NCI-H510A (cell line): ENCODE measurements at regions not wholly inside any gene's neighbourhood (a gene's known extent, or its start where the extent isn't known, plus 50 kb on each side); places are given as distances from the start of the nearest gene placed in this dataset.

ENCODE experiments used
- DNase-seq: peaks from one replicate; lab custom pipeline; 2025; lab: John Stamatoyannopoulos, UW

DNA sequence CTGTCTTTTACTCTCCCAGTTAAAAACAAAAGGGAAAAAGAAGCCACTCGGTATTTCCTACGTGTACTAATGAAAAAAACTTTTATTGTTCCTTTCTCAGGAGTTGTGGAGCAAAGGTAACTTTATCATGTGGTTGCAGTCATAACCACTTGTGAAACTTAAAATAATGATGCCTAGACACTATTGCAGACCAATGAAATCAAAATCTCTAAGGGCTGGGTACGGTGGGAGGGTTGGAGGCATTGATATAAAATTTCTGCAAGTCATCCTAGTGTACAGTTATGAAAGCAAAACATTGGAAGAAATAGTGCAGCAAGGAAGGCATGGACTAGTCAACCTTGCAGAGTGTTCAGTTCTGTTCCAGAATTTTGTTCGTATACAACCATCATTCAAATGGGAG, 808.8 kb downstream of the TUSC7 start:
- DNase-seq = no peak

- no peak for DNase-seq
These were observed 810.2 kb downstream of the TUSC7 start for GRCh38 chr3:117519776-117520175.

DNA sequence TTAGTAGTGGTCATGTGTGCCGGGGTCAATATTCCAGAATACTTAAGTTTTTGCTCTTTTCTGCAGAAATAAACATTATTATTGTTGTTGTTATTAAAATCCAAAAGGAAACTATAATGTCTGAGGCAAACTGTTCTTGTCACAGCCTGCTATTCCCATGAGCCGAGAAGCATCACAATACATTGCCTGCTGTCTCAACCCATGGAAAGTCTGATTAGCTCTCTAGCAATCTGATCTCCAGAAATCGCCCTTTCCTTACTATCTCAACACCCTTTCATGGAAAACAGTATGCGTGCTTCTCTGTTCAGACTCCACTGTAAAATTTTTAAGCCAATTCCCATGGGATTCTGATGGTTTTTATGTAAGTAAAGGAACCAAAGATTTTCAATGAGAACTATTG, 811.0 kb downstream of the TUSC7 start:
- no peak for DNase-seq

DNA sequence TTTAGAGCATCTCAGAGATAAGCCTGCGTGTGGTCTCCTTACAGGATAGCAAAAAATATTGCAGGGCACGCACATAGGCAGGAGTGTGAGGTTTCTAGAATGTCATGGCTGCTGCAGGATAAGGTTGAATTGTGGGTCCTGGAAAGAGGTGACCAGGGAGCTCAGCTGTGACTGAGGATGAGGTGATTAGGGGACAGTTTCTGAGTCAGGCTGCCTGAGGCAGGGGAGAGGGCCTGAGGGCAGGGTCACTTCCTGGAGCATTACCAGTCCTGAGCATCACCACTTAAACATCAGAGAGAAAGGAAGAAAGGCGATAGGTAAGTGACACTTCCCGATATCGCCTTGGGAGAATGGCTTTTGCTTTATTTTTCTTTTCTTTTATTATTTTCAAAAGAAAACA, 813.8 kb downstream of the TUSC7 start:
- DNase-seq = no peak

DNA sequence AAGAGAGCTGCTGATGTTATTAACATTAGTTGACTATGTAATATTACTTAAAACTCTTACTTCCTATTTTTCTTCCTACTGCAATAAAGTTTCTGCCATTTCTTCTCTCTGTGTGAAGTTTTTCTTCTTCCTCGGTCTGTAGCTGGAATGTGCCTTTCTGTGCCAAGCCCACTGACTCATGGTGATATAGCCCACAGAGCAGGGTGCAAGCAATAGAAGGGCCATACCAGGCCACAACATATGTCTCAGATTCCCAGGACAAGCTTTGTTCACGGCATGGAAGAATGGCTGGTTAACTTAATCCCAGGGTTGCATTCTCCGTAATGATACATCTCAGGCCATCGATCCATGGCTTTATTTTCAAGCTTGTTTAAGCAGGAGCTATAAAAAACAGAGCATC, 815.3 kb downstream of the TUSC7 start:
- no peak for DNase-seq

GRCh38 chr3:117526470-117527079, 817.0 kb downstream of the TUSC7 start:
- DNase-seq = no peak

DNA sequence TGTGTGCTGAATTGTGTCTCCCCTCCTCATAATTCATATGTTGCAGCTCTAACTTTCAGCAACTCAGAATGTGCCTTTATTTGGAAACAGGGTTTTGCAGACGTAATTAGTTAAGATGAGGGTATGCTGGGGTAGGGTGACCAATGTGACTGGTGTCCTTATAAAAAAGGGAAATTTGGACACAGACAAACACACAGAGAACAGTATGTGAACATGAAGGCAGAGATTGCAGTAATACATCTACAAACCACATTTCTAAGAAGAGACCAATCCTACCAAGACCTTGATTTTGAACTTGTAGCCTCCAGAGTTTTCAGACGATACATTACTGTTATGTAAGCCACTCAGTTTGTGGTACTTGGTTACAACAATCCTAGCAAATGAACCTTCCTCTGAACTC, 817.8 kb downstream of the TUSC7 start:
- DNase-seq = no peak

DNA sequence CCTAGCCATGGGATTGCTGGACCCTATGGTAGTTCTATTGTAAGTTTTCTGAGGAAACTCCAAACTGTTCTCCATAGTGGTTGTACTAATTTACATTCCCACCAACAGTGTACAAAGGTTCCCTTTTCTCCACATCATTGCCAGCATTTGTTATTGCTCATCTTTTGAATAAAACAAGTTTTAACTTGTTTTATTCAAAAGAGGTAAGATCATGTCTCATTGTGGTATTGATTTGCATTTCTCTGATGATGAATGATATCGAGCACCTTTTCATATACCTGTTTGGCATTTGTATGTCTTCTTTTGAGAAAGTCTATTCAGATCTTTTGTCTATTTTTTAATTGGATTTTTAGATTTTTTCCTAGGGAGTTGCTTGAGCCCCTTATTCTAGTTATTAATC, 819.1 kb downstream of the TUSC7 start:
- DNase-seq = no peak

DNA sequence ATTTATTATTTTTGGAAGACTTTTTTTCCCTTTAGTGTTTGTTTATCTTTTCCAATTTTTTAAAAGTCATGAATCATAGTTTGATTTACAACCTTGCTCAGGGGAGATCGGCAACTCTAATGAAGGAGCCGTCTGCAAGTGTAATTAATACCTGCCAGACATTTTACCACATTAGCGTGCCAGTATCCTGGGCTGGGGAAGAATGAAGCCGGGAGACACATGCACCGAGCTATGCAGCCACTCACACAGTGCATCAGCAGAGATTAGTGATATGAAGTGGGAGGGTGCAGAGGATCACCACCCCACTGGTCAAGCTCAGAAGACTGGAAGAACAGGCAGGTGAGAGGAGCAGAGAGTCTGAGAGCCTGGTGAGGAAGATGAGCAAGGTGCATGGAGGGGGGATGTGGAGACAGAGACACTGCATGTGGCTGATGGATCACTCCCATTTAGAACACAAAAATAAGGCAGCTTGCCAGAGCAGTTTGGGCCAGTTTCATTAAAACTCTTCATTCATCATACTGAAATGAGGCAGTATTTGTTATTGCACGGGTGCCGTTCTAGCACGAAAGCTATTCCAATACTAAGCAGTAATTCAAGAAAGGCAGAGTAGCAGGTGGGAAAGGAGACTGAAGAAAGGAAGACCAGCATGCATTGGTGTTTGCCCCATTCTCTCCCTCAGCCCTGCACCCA, 821.6 kb downstream of the TUSC7 start:
- DNase-seq = no peak

DNA sequence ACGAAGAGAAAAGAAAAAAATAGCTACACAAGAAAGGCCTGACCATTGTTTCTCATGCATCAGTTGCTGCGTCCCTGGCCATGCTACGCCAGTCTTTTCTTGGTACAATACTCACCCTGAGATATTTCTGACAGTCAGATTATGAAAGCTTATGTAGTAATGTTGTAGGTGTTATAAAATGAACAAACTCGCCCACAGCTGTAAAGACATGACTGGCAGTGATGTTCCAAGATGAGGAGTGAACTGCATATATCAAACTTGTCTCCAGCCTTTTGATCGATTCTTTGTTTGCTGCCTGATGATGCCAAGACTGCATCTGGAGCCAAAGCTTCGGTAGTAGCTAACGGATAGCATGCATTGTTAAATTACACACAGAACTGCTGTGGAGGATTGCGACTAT, 822.7 kb downstream of the TUSC7 start:
- no peak for DNase-seq

GRCh38 chr3:117534138-117534537, 824.6 kb downstream of the TUSC7 start:
- no peak for DNase-seq

GRCh38 chr3:117536006-117536405, 826.4 kb downstream of the TUSC7 start:
- DNase-seq = no peak

DNA sequence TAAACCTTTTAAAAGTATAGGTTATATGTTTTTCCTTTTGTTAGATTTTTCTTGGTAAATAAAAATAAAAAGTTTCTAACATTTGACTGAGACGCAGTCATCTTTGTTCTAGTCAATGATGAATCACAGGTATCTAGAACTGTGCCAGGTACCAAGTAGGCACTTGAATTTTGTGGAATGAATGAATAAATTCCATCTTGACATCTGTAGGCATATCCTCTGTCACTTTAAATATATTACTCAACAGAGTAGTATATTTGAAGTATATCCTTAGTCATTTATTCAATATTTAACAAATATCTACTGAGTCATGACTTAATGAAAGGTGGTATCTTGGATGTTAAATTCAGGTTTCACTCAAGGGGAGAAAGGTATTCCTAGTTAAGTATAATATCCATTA, 828.4 kb downstream of the TUSC7 start:
- no peak for DNase-seq

- DNase-seq = no peak
These were observed 830.1 kb downstream of the TUSC7 start for GRCh38 chr3:117539729-117540128.

DNA sequence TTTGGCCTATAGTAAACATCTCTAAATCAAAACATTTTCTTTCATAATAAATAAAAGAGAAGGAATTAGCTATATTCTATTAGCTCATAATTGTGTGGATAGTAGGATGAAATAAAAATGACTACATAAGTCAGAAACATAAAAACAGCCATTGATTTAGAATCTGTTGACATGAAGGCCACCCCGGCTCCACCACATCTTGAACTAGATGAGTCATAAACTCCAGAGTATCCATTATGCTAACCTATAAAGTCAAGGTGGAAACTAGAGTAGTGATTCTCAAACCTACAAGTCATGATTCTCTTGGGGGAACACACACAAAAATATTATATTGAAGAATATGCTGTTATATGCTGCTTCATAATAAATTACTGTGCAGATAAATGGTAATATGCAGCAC, 831.0 kb downstream of the TUSC7 start:
- DNase-seq = no peak

DNA sequence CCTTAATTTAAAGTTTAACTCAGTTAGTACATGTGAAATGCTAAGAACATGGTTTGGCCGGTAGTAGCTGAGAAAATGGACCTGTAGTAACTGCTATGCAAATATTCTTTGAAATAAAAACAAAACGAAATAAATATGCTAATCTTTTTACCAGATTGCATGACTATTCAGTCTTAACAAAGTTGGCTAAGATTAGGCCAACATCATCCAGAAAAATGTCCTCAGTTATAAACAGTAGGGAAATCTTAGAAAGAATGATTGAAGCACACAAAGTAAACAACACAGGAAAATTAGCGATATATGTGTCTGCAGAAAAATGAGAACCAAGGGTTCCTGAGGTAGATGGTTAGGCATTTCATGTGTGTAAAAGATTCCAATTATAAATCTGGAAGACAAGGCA, 832.1 kb downstream of the TUSC7 start:
- DNase-seq = no peak

DNA sequence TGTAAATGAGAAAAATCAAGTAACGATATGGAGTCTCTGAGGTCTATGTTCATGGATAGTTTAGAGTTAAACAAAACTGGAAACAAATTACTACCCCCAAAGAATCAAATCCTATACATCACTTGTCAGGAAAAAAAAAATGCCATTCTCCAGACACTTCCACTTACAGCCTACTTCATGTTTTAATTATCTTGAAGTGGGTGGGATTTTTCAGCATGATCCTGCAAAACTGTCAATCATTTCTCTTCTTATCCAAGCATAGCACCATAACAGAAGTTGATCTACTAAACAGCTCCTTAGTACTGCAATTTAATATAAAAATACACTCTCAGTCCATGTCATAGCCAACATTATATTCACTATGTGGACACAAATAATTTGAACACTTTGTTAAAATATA, 833.9 kb downstream of the TUSC7 start:
- DNase-seq = no peak

DNA sequence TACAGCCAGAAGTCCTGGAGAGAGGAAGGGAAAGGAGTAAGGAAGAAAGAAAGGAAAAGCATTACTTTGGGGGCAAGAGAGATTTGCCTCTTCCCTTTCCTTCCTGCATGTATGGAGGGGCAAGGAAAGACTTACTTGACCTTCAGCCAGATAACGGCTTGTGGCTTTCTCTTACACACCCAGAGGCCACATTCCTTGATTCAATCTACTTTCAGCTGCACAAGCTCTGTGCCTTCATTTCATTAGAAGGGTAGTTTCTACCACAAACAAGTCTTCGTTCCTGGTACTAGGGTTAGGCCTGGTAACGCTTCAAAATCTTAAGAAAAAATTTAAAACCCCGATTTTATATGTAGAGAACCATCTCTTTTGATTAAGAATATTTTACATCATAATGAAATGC, 835.9 kb downstream of the TUSC7 start:
- DNase-seq = no peak

- DNase-seq = no peak
These were observed 838.5 kb downstream of the TUSC7 start for GRCh38 chr3:117547956-117548550.

- DNase-seq = no peak
These were observed 839.0 kb downstream of the TUSC7 start for GRCh38 chr3:117548600-117548999.

DNA sequence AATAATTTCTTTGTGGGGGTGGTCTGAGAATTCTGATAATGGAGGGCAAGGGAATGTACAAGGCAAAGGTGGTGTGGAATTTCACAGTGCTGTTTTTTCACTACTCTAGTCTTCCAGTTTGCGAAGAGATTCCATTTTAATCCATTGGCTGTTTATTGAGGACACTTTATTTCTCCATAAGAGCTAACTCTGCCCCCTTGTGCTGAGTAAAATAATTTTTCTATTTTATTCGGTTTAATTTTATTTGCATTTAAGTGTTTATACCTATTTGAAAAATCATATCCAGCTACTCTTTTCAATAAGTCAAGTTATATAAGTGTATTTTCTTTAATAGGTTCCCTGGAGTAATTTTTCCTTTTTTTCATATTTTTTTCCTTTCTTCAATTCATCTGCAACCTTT, 840.1 kb downstream of the TUSC7 start:
- no peak for DNase-seq

- no peak for DNase-seq
These were observed 841.2 kb downstream of the TUSC7 start for GRCh38 chr3:117550766-117551165.

GRCh38 chr3:117553461-117553860, 843.9 kb downstream of the TUSC7 start:
- DNase-seq = no peak
